Upper lobe of right lung (tissue), 1 donor: ENCODE measurements at regions not wholly inside any gene's neighbourhood (a gene's known extent, or its start where the extent isn't known, plus 50 kb on each side); places are given as distances from the start of the nearest gene placed in this dataset.

ENCODE experiments used
- ATAC-seq: fragments of 200-7000 bp; cut with Tn5 transposase; one replicate; pipeline ENCODE4 v1.9.1; 2020; ENCODE audit warnings: mild to moderate bottlenecking, moderate library complexity
- DNase-seq: peaks from one replicate; pipeline ENCODE4 v3.0.0-alpha.2; 2020
- H3K27ac ChIP-seq: fragments of 200-600 bp; one replicate; pipeline ENCODE4 v1.8.0; 2022
- H3K27me3 ChIP-seq: fragments of 200-600 bp; one replicate; pipeline ENCODE4 v1.8.0; 2022; ENCODE audit warnings: mild to moderate bottlenecking
- H3K36me3 ChIP-seq: fragments of 200-600 bp; one replicate; pipeline ENCODE4 v1.8.0; 2022
- H3K4me1 ChIP-seq: fragments of 200-600 bp; one replicate; pipeline ENCODE4 v1.8.0; 2022
- H3K4me3 ChIP-seq: fragments of 200-600 bp; one replicate; pipeline ENCODE4 v1.8.0; 2022; ENCODE audit warnings: mild to moderate bottlenecking
- H3K9me3 ChIP-seq: fragments of 200-600 bp; one replicate; pipeline ENCODE4 v1.8.0; 2022
- intact Hi-C: fragments of 100-400 bp; cut with DNase I; formaldehyde crosslinking; loops from one replicate; pipeline ENCODE4 v1.11.0; 2022
- TF ChIP-seq, protein P1 (sequence below): fragments of 200-600 bp; IDR thresholded peaks from one replicate; pipeline ENCODE4 v1.8.0; 2022; ENCODE audit warnings: antibody characterized with exemption
- donor health status: DM: no; HTN: yes; CAD: no; lungs with severe emphysema.

DNA sequence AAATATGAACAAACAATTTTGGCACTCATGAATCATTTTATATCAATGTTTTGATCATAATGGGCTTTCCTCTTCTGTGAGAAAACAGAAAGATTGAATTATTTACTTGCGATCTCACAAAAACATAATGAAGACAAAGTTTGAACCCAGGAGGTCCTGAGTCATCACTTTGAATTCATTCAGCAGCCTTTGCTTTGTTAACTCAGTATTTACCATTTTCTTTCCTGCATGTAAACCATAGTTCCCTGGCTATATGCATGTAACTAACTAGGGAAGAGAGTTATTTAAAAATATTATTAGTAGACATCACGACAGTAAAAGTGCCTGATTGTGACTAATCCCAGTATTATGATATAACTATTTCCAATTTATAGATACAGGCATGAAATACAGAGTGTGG, 1026.2 kb downstream of the PLOD2 start:
- Histone ChIP-seq H3K27me3 (no peaks in the 10 kb centered on the region), H3K36me3 (no peaks in the 10 kb centered on the region), H3K4me1 (no peaks in the 10 kb centered on the region), H3K9me3 (no peaks in the 10 kb centered on the region), H3K4me3 (no peak overlapping the region), H3K27ac (no peak overlapping the region)
- TF ChIP-seq, protein P1, sequence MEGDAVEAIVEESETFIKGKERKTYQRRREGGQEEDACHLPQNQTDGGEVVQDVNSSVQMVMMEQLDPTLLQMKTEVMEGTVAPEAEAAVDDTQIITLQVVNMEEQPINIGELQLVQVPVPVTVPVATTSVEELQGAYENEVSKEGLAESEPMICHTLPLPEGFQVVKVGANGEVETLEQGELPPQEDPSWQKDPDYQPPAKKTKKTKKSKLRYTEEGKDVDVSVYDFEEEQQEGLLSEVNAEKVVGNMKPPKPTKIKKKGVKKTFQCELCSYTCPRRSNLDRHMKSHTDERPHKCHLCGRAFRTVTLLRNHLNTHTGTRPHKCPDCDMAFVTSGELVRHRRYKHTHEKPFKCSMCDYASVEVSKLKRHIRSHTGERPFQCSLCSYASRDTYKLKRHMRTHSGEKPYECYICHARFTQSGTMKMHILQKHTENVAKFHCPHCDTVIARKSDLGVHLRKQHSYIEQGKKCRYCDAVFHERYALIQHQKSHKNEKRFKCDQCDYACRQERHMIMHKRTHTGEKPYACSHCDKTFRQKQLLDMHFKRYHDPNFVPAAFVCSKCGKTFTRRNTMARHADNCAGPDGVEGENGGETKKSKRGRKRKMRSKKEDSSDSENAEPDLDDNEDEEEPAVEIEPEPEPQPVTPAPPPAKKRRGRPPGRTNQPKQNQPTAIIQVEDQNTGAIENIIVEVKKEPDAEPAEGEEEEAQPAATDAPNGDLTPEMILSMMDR, result no peak
- DNase-seq (no peak), ATAC-seq (no peak)
- intact Hi-C loops, result no loop called here

DNA sequence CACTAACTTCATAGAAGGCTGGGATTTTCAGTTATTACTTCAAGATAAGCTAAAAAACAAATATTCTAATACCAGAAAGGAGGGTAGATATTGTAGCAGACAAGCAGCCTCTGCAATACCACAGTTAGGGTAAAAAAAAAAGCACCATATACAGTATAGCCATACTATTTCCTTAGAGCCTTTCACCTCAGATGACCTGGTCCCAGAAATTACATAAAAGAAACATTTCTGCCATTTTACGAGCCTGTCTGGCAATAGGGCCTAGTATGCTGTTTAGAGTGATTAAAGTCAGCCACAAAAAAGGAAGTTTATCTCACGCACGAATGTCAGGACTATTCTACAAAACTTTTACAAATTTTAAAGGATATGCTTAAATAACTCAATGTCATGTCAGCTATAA, 1016.6 kb downstream of the PLOD2 start:
- no peak for DNase-seq
- ATAC-seq, result no peak
- H3K27me3 ChIP-seq, result no peaks in the 10 kb centered on the region
- no peaks in the 10 kb centered on the region for H3K36me3 ChIP-seq
- H3K9me3 ChIP-seq, result no peaks in the 10 kb centered on the region
- intact Hi-C loops, result no loop called here
- TF ChIP-seq, protein P1, result no peak
- no peaks in the 10 kb centered on the region for H3K4me1 ChIP-seq
- no peak overlapping the region for H3K27ac ChIP-seq
- no peak overlapping the region for H3K4me3 ChIP-seq

DNA sequence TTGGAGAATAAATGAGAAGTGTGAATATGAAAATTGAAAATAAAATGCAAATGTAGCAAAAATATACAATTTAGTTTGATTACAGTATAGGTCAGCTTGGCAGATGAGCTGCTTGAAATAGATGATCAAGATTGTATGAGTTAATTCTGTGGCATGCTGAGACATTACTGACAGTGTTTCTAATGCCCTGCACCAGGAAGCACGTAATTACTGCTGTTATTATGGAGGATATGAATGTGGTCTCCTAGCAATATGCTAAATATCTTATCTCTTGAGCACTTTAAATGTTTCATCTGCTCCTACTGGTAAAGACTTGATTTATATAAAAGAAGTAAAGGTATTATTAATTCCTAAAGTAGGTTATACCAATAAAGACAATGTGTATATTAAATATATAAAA, 1015.5 kb downstream of the PLOD2 start:
- no peaks in the 10 kb centered on the region for H3K9me3 ChIP-seq
- H3K4me1 ChIP-seq, result no peaks in the 10 kb centered on the region

DNA sequence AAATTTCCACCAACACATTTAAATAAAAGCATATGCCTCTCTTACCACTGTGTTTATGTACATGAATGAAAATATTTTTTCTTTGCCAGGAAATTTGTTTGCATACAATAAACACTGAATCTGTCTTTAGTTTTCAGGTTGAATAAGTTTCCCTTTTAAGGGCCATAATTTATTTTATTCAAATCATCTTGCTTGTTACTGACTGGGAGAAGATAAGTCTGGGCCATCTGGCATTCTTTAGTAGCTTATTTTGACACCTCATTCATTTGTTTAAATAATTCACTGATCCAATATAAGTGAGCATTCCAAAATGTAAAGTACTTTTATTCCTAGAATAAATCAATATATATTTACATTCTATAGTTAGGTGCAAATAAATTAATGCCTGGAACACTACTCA, 1001.3 kb downstream of the PLOD2 start:
- no peak for ATAC-seq
- intact Hi-C loops, result no loop called here
- no peaks in the 10 kb centered on the region for H3K27me3 ChIP-seq
- DNase-seq, result no peak
- H3K4me3 ChIP-seq, result no peak overlapping the region
- no peak overlapping the region for H3K27ac ChIP-seq
- no peaks in the 10 kb centered on the region for H3K9me3 ChIP-seq
- H3K36me3 ChIP-seq, result no peaks in the 10 kb centered on the region
- H3K4me1 ChIP-seq, result no peaks in the 10 kb centered on the region
- TF ChIP-seq, protein P1, result no peak

More for the DNA sequence above, 1015.5 kb downstream of the PLOD2 start:
- intact Hi-C loops, result no loop called here
- Histone ChIP-seq H3K27ac (no peak overlapping the region), H3K36me3 (no peaks in the 10 kb centered on the region), H3K4me3 (no peak overlapping the region), H3K27me3 (no peaks in the 10 kb centered on the region)
- ATAC-seq (no peak), DNase-seq (no peak)
- TF ChIP-seq, protein P1, result no peak

DNA sequence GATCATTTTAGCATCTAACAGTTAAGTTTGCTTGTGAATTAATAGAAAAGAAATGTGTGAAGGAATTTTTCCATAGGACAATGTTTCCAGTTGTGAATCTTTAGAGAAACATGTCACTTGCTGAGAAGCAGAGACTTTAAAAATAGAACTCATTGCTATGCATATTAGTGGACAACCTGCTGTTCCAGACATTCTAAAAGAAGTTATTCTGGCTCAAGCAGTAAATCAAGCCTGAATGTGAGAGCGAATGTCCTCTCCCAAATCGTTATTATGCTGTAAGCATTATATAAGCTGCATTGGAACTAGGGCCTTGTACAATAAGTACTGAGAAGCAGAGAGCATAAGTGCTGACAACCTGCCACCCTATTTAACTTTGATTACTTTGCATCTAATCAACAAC, 990.9 kb downstream of the PLOD2 start:
- intact Hi-C loops, result no loop called here
- ATAC-seq (no peak), DNase-seq (no peak)
- Histone ChIP-seq H3K9me3 (no peaks in the 10 kb centered on the region), H3K4me3 (no peak overlapping the region), H3K4me1 (no peaks in the 10 kb centered on the region), H3K27me3 (no peaks in the 10 kb centered on the region), H3K36me3 (no peaks in the 10 kb centered on the region), H3K27ac (no peak overlapping the region)
- TF ChIP-seq, protein P1, result no peak

DNA sequence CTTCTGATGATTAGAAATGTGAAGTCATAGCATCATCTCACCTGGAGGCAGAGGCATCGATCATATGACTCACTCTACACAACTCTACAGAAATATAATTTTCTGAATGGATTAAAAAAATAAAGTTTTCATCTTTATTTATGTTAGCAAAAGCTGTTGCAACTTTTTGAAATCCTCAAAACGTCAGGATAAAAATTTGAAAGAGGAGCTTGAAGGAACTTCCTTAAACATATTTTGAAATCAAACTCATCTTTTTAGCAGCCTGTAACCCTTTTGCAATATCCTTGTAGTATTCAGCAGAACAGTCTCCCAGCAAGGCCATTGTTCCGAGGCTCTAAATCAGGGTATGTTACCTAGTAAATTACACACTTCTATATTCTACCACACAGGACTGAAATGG, 985.4 kb downstream of the PLOD2 start:
- Histone ChIP-seq H3K4me3 (no peak overlapping the region), H3K27ac (no peak overlapping the region)
- ATAC-seq, result no peak

More for the DNA sequence above, 985.4 kb downstream of the PLOD2 start:
- Histone ChIP-seq H3K9me3 (no peaks in the 10 kb centered on the region), H3K4me1 (no peaks in the 10 kb centered on the region), H3K36me3 (no peaks in the 10 kb centered on the region), H3K27me3 (no peaks in the 10 kb centered on the region)
- intact Hi-C loops, result no loop called here
- DNase-seq, result no peak
- TF ChIP-seq, protein P1, result no peak
